ENCODE measurements at regions not wholly inside any gene's neighbourhood (a gene's known extent, or its start where the extent isn't known, plus 50 kb on each side); places are given as distances from the start of the nearest gene placed in this dataset.
"Not testable (repeated sequence)": the region's sequence is repeated elsewhere in the genome, so short reads cannot be mapped to it uniquely, and the experiment has no call there.

GRCh38 chr6:10341605-10342004, 73.3 kb downstream of the TFAP2A start:
- TF ChIP-seq ATF3 (IDR thresholded peaks at IDR 0.05) (no peak), HNF4G (IDR thresholded peaks at IDR 0.05) (no peak), MAX (IDR thresholded peaks at IDR 0.05) (no peak), FOXA2 (IDR thresholded peaks at IDR 0.05) (no peak), JUND (IDR thresholded peaks at IDR 0.05) (no peak), SP1 (IDR thresholded peaks at IDR 0.05) (no peak)
- no peaks in the 10 kb centered on the region for H3K36me3 ChIP-seq (ENCODE audit: control insufficient read depth in 4 of 4, insufficient read depth in 3 of 4, low read depth in 1 of 4, low read length in 3 of 4)
- H3K27ac ChIP-seq (ENCODE audit: low read depth in 1 of 2, low read length in 2 of 2), result no peak overlapping the region
- H3K4me3 ChIP-seq (ENCODE audit: low read depth in 1 of 3, low read length in 3 of 3), result no peak overlapping the region
- H3K27me3 ChIP-seq (ENCODE audit: control insufficient read depth in 4 of 4, insufficient read depth in 4 of 4, low read length in 3 of 4), result peaks cover 0 to 4% (median 1%) of the 10 kb centered on the region in 4 donors
- no peaks in the 10 kb centered on the region for H3K9me3 ChIP-seq (ENCODE audit: control insufficient read depth in 4 of 4, low read length in 3 of 4)
- no peak overlapping the region for H3K9ac ChIP-seq (ENCODE audit: low read depth in 1 of 2, low read length in 2 of 2)
- WGBS, result 61% methylated on average over 4 of the region's 4 CpGs
- DNase-seq (ENCODE audit: low spot score), result no peak
- H3K4me1 ChIP-seq (ENCODE audit: control insufficient read depth in 4 of 4, insufficient read depth in 4 of 4, low read length in 3 of 4), result no peaks in the 10 kb centered on the region

- Histone ChIP-seq H3K36me3 (ENCODE audit: control insufficient read depth in 4 of 4, insufficient read depth in 3 of 4, low read depth in 1 of 4, low read length in 3 of 4) (no peaks in the 10 kb centered on the region), H3K27me3 (ENCODE audit: control insufficient read depth in 4 of 4, insufficient read depth in 4 of 4, low read length in 3 of 4) (peaks cover 0 to 4% (median 0%) of the 10 kb centered on the region in 4 donors), H3K4me1 (ENCODE audit: control insufficient read depth in 4 of 4, insufficient read depth in 4 of 4, low read length in 3 of 4) (no peaks in the 10 kb centered on the region), H3K9ac (ENCODE audit: low read depth in 1 of 2, low read length in 2 of 2) (no peak overlapping the region), H3K4me3 (ENCODE audit: low read depth in 1 of 3, low read length in 3 of 3) (no peak overlapping the region), H3K27ac (ENCODE audit: low read depth in 1 of 2, low read length in 2 of 2) (no peak overlapping the region), H3K9me3 (ENCODE audit: control insufficient read depth in 4 of 4, low read length in 3 of 4) (no peaks in the 10 kb centered on the region)
- WGBS, result 87% methylated on average over 16 of the region's 16 CpGs
- no peak for DNase-seq (ENCODE audit: low spot score)
- TF ChIP-seq GABPA (IDR thresholded peaks at IDR 0.05 in 1 of 2, conservative IDR thresholded peaks at IDR 0.05 in 1 of 2) (no peak), CTCF (IDR thresholded peaks at IDR 0.05; ENCODE audit: low read depth, low read length, missing input control) (no peak), EGR1 (IDR thresholded peaks at IDR 0.05; ENCODE audit: low read depth in 2 of 2) (no peak), YY1 (IDR thresholded peaks at IDR 0.05) (no peak), NR2F2 (IDR thresholded peaks at IDR 0.05) (no peak), HNF4G (IDR thresholded peaks at IDR 0.05) (no peak), FOXA2 (IDR thresholded peaks at IDR 0.05) (no peak), RAD21 (IDR thresholded peaks at IDR 0.05) (no peak), ATF3 (IDR thresholded peaks at IDR 0.05) (no peak), RXRA (IDR thresholded peaks at IDR 0.05) (no peak), FOXA1 (IDR thresholded peaks at IDR 0.05) (no peak), MAX (IDR thresholded peaks at IDR 0.05) (no peak), JUND (IDR thresholded peaks at IDR 0.05) (no peak)
These were observed 76.7 kb downstream of the TFAP2A start for GRCh38 chr6:10338151-10338550.

DNA sequence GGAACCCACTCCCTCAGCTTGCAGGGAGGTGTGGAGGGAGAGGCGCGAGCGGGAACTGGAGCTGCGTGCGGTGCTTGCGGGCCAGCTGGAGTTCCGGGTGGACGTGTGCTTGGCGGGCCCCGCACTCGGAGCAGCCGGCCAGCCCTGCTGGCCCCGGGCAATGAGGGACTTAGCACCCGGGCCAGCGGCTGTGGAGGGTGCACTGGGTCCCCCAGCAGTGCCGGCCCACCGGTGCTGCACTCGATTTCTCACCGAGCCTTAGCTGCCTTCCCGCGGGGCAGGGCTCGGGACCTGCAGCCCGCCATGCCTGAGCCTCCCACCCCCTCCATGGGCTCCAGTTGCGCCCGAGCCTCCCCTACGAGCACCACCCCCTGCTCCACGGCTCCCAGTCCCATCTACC, 77.5 kb downstream of the TFAP2A start:
- DNase-seq (ENCODE audit: low spot score); H3K9me3 ChIP-seq (ENCODE audit: control insufficient read depth in 4 of 4, low read length in 3 of 4); H3K4me1 ChIP-seq (ENCODE audit: control insufficient read depth in 4 of 4, insufficient read depth in 4 of 4, low read length in 3 of 4); H3K36me3 ChIP-seq (ENCODE audit: control insufficient read depth in 4 of 4, insufficient read depth in 3 of 4, low read depth in 1 of 4, low read length in 3 of 4); H3K4me3 ChIP-seq (ENCODE audit: low read depth in 1 of 3, low read length in 3 of 3); H3K9ac ChIP-seq (ENCODE audit: low read depth in 1 of 2, low read length in 2 of 2); H3K27ac ChIP-seq (ENCODE audit: low read depth in 1 of 2, low read length in 2 of 2); H3K27me3 ChIP-seq (ENCODE audit: control insufficient read depth in 4 of 4, insufficient read depth in 4 of 4, low read length in 3 of 4): not testable (repeated sequence)
- 95% methylated on average over 27 of the region's 27 CpGs for WGBS

Data from liver (tissue), 8 donors.